ENCODE measurements at regions not wholly inside any gene's neighbourhood (a gene's known extent, or its start where the extent isn't known, plus 50 kb on each side); places are given as distances from the start of the nearest gene placed in this dataset.

DNA sequence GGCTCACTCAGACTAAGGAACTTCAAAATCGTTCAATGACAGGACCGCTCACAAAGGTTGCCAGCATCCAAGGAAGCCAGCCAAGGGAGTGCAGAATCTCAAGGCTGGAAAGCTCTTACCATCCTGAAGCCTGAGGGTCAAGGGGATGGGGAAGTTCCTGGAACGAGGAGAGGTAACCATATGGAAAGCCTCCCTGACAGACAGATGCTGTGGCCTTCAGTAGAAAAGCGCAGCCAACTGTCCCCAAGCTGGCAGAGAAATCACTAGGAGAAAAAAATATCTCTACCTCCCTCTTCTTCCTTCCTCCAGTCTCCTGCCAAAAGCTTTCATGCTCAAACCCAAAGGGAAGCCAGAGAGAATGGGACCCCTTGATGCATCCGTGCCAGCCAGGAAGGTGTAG, 90.5 kb upstream of the RANBP3L start:
- TF ChIP-seq SMC3 (IDR thresholded peaks at IDR 0.05; ENCODE audit: low read depth, low read length) (no peak), FOS (IDR thresholded peaks at IDR 0.05; ENCODE audit: low read depth, low read length) (no peak), RAD21 (IDR thresholded peaks at IDR 0.05; ENCODE audit: low read length) (no peak), POLR2A (IDR thresholded peaks at IDR 0.05; ENCODE audit: low read depth, low read length) (no peak)
- TF ChIP-seq, protein P1, sequence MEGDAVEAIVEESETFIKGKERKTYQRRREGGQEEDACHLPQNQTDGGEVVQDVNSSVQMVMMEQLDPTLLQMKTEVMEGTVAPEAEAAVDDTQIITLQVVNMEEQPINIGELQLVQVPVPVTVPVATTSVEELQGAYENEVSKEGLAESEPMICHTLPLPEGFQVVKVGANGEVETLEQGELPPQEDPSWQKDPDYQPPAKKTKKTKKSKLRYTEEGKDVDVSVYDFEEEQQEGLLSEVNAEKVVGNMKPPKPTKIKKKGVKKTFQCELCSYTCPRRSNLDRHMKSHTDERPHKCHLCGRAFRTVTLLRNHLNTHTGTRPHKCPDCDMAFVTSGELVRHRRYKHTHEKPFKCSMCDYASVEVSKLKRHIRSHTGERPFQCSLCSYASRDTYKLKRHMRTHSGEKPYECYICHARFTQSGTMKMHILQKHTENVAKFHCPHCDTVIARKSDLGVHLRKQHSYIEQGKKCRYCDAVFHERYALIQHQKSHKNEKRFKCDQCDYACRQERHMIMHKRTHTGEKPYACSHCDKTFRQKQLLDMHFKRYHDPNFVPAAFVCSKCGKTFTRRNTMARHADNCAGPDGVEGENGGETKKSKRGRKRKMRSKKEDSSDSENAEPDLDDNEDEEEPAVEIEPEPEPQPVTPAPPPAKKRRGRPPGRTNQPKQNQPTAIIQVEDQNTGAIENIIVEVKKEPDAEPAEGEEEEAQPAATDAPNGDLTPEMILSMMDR (conservative IDR thresholded peaks at IDR 0.05; ENCODE audit: low read depth, low read length), result no peak

Data from IMR-90 (cell line).